ENCODE measurements at regions not wholly inside any gene's neighbourhood (a gene's known extent, or its start where the extent isn't known, plus 50 kb on each side); places are given as distances from the start of the nearest gene placed in this dataset.

DNA sequence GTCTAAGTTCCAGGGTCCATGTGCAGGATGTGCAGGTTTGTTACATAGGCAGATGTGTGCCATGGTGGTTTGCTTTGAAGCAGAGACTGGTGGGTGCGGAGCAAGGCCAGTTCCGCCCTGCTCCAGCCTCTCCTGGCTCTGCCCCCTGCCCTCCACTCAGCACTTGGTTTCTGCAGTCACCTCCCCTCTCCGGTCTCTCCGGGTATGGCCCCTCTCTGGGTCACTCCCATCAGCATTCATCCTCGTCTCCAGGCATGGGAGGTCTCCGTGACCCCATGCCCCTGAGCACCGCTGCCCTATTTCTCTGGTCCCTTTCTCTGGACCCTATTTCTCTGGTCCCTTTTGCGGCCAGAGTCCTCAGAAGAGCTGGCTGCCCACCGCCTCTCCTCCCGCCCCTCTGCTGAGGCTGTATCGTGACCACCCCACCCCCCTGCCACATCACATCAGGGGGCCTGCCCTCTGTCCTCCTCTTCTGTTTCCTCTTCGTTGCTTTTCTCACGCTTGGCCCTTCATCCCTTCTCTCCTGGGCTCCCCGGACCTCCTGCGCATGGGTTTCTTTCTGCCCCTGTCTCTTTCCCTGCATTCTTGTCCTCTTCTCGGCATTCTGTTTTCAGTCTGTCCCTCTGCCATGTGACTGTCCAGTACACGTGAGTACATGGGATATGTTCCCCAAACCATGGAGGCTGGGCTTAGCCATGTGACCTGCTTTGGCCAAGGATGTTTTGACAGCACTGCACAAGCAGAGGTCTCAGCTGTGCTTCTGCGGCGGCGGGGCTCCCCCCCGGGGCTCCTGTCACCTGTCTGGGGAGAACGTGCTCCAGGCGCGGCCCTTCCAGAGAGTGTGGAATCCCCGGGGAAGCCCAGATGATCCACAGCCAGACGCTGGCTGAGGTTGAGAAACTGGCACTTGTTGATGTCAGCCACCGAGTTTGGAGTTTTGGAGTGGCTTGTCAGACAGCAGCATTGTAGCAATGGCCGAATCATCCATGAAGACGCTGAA, 54.4 kb upstream of the C1orf174 start:
- intact Hi-C loops (cut with DNase I), result no loop called here
- Histone ChIP-seq H3K9me3 (no peaks in the 10 kb centered on the region), H3K27me3 (peaks cover 0 to 67% (median 4%) of the 10 kb centered on the region in 4 donors), H3K4me3 (no peak overlapping the region), H3K36me3 (no peaks in the 10 kb centered on the region), H3K27ac (replicated peaks in 1 of 4) (no peak overlapping the region), H3K4me1 (peaks cover 0 to 5% (median 0%) of the 10 kb centered on the region in 4 donors)
- 33% methylated on average over 26 of the region's 29 CpGs for WGBS
- TF ChIP-seq, protein P1, sequence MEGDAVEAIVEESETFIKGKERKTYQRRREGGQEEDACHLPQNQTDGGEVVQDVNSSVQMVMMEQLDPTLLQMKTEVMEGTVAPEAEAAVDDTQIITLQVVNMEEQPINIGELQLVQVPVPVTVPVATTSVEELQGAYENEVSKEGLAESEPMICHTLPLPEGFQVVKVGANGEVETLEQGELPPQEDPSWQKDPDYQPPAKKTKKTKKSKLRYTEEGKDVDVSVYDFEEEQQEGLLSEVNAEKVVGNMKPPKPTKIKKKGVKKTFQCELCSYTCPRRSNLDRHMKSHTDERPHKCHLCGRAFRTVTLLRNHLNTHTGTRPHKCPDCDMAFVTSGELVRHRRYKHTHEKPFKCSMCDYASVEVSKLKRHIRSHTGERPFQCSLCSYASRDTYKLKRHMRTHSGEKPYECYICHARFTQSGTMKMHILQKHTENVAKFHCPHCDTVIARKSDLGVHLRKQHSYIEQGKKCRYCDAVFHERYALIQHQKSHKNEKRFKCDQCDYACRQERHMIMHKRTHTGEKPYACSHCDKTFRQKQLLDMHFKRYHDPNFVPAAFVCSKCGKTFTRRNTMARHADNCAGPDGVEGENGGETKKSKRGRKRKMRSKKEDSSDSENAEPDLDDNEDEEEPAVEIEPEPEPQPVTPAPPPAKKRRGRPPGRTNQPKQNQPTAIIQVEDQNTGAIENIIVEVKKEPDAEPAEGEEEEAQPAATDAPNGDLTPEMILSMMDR (IDR thresholded peaks at IDR 0.05), result no peak
- no peak for TF ChIP-seq POLR2A (IDR thresholded peaks at IDR 0.05; ENCODE audit: low read depth)
- TF ChIP-seq EP300 (IDR thresholded peaks at IDR 0.05), result no peak
- TF ChIP-seq POLR2AphosphoS5 (IDR thresholded peaks at IDR 0.05), result no peak
- no peak for DNase-seq (ENCODE audit: extremely low spot score)

DNA sequence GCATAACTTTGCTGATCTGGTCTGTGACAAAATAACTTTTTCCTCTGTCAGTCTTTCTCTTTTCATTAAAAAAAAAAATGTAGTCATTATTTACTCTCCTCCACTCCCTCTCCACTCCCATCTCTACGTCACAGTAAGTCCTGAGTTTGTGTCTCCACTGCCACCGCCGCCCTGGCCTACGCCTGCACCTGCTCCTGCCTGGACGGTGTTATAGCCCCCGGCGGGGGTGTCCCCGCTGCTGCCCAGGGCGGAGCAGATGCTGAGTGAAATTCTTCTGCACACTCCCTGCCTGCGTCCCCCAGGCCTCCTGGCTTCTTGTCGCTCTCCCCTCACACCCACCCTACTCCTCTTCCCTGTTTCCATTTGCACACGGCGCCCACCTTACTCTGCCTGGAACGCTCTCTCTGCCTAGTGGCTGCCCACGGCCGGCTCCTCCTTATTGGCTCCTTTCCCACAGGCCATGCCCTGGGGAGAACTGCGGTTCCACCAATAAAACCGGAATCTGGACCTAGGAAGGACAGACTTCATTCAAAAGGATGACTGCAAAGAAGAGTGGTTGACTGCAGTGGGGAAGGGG, 55.2 kb upstream of the C1orf174 start:
- Histone ChIP-seq H3K27ac (replicated peaks in 1 of 4) (no peak overlapping the region), H3K4me3 (no peak overlapping the region), H3K4me1 (peaks cover 0 to 5% (median 0%) of the 10 kb centered on the region in 4 donors), H3K27me3 (peaks cover 0 to 60% (median 4%) of the 10 kb centered on the region in 4 donors), H3K36me3 (no peaks in the 10 kb centered on the region), H3K9me3 (no peaks in the 10 kb centered on the region)
- intact Hi-C loops (cut with DNase I), result no loop called here
- 77% methylated on average over 18 of the region's 18 CpGs for WGBS
- no peak for TF ChIP-seq EP300 (IDR thresholded peaks at IDR 0.05)
- no peak for TF ChIP-seq POLR2AphosphoS5 (IDR thresholded peaks at IDR 0.05)
- no peak for TF ChIP-seq POLR2A (IDR thresholded peaks at IDR 0.05; ENCODE audit: low read depth)
- TF ChIP-seq, protein P1 (IDR thresholded peaks at IDR 0.05), result no peak
- no peak for DNase-seq (ENCODE audit: extremely low spot score)

DNA sequence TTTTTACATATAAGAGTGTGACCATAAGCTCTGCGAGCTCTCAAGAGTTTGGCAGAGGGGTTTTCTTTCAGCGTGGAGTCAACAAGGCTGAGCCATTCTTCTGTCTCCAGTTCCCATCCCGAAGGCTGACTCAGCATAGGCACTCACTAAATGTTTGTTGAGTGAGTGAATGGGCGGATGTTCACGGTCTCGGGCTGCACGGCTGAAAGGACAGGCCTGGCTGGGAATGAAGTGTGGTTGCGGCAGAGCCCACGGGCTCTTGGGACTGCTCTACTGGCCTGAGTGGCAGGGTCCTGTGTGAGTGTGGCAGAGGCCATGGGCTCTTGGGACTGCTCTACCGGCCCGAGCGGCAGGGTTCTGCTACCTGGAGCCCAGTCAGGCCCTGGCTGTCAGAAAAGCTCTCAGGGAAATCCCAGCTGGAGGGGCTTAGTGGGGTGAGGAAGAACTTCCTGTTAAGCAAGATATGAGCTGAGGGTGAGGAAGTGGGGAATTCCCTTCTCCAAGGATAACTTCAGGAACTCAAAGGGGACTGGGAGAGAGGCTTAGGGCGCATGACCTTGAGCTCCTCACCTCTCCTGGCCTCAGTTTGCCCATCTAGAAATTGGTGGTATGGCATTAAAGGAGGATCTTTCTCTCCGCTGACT, 56.6 kb upstream of the C1orf174 start:
- intact Hi-C loops (cut with DNase I), result no loop called here
- 79% methylated on average over 14 of the region's 14 CpGs for WGBS

DNA sequence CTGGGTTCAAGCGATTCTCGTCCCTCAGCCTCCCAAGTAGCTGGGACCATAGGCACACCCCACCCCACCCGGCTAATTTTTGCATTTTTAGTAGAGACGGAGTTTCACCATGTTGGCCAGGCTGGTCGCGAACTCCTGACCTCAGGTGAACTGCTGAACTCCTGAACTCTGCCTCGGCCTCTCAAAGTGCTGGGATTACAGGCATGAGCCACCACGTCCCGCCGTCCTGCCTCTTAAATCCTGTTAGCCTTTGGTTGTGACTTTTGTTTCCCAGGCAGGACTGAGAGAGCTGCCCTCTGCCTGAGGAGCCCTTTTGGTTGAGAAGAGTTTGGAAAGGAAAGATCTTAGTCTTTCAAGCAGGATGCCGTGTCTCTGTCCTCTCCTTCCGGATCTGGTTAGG, 59.3 kb upstream of the C1orf174 start:
- no peak overlapping the region for H3K4me3 ChIP-seq
- 81% methylated on average over 12 of the region's 12 CpGs for WGBS
- TF ChIP-seq POLR2A (IDR thresholded peaks at IDR 0.05; ENCODE audit: low read depth) (no peak), EP300 (IDR thresholded peaks at IDR 0.05) (no peak), POLR2AphosphoS5 (IDR thresholded peaks at IDR 0.05) (no peak)
- TF ChIP-seq, protein P1 (IDR thresholded peaks at IDR 0.05), result no peak
- H3K27ac ChIP-seq (replicated peaks in 1 of 4), result no peak overlapping the region
- H3K36me3 ChIP-seq, result no peaks in the 10 kb centered on the region
- DNase-seq (ENCODE audit: extremely low spot score), result no peak
- intact Hi-C loops (cut with DNase I), result no loop called here
- no peaks in the 10 kb centered on the region for H3K9me3 ChIP-seq
- H3K4me1 ChIP-seq, result peaks cover 0 to 5% (median 0%) of the 10 kb centered on the region in 4 donors
- H3K27me3 ChIP-seq, result peaks cover 0 to 36% (median 0%) of the 10 kb centered on the region in 4 donors

More for the DNA sequence above, 56.6 kb upstream of the C1orf174 start:
- no peaks in the 10 kb centered on the region for H3K36me3 ChIP-seq
- DNase-seq (ENCODE audit: extremely low spot score), result no peak
- no peak overlapping the region for H3K27ac ChIP-seq (replicated peaks in 1 of 4)
- no peak overlapping the region for H3K4me3 ChIP-seq
- H3K27me3 ChIP-seq, result peaks cover 0 to 58% (median 4%) of the 10 kb centered on the region in 4 donors
- TF ChIP-seq EP300 (IDR thresholded peaks at IDR 0.05), result no peak
- TF ChIP-seq POLR2A (IDR thresholded peaks at IDR 0.05; ENCODE audit: low read depth), result no peak
- no peak for TF ChIP-seq POLR2AphosphoS5 (IDR thresholded peaks at IDR 0.05)
- TF ChIP-seq, protein P1 (IDR thresholded peaks at IDR 0.05), result no peak
- H3K9me3 ChIP-seq, result no peaks in the 10 kb centered on the region
- H3K4me1 ChIP-seq, result peaks cover 0 to 5% (median 0%) of the 10 kb centered on the region in 4 donors
